H9 (cell line): ENCODE measurements at regions not wholly inside any gene's neighbourhood (a gene's known extent, or its start where the extent isn't known, plus 50 kb on each side); places are given as distances from the start of the nearest gene placed in this dataset.

Experiments
- DNase-seq: peaks from one replicate; pipeline ENCODE4 v3.0.0-alpha.2; 2017
- H2AFZ ChIP-seq: one replicate; pipeline ENCODE4 v1.6.1; 2013; ENCODE audit warnings: mild to moderate bottlenecking, low read length, control low read depth, moderate library complexity
- H2AK5ac ChIP-seq: 2 replicates; pipeline ENCODE4 v1.6.1; 2013; ENCODE audit warnings: low read length, control low read depth, mixed read lengths; ENCODE audit not compliant: insufficient read length
- H2BK120ac ChIP-seq: one replicate; pipeline ENCODE4 v1.6.1; 2013; ENCODE audit warnings: low read depth, mild to moderate bottlenecking, low read length, control low read depth, inconsistent platforms; ENCODE audit not compliant: poor library complexity, severe bottlenecking
- H2BK12ac ChIP-seq: 2 replicates; pipeline ENCODE4 v1.6.1; 2013; ENCODE audit warnings: low read length, control low read depth, mixed read lengths, low read depth; ENCODE audit not compliant: insufficient read length
- H2BK15ac ChIP-seq: 2 replicates; pipeline ENCODE4 v1.6.1; 2013; ENCODE audit warnings: low read depth, low read length, control low read depth
- H2BK20ac ChIP-seq: one replicate; pipeline ENCODE4 v1.6.1; 2013; ENCODE audit warnings: low read depth, mild to moderate bottlenecking, low read length, control low read depth, inconsistent platforms; ENCODE audit not compliant: poor library complexity, severe bottlenecking
- H2BK5ac ChIP-seq: 2 replicates; pipeline ENCODE4 v1.6.1; 2013; ENCODE audit warnings: low read length, control low read depth, mixed read lengths; ENCODE audit not compliant: insufficient read length
- H3K14ac ChIP-seq: 2 replicates; pipeline ENCODE4 v1.6.1; 2013; ENCODE audit warnings: low read length, control low read depth; ENCODE audit not compliant: insufficient read depth
- H3K18ac ChIP-seq: 2 replicates; pipeline ENCODE4 v1.6.1; 2013; ENCODE audit warnings: low read depth, mild to moderate bottlenecking, mixed read lengths, low read length, control low read depth; ENCODE audit not compliant: insufficient read length
- H3K23ac ChIP-seq: 2 replicates; pipeline ENCODE4 v1.6.1; 2013; ENCODE audit warnings: low read length, control low read depth, mixed read lengths, low read depth; ENCODE audit not compliant: insufficient read length
- H3K23me2 ChIP-seq: 2 replicates; pipeline ENCODE4 v1.6.1; 2013; ENCODE audit warnings: low read depth, mild to moderate bottlenecking, mixed read lengths, low read length, control low read depth; ENCODE audit not compliant: insufficient read length, poor library complexity, severe bottlenecking
- H3K27ac ChIP-seq: 2 replicates; pipeline ENCODE4 v1.5.1; 2013; ENCODE audit warnings: low read length, control low read depth, mixed read lengths, low read depth; ENCODE audit not compliant: insufficient read length
- H3K27me3 ChIP-seq: 2 replicates; pipeline ENCODE4 v1.6.1; 2013; ENCODE audit warnings: low read length, control low read depth, inconsistent platforms; ENCODE audit not compliant: insufficient read depth
- H3K4ac ChIP-seq: 2 replicates; pipeline ENCODE4 v1.6.1; 2013; ENCODE audit warnings: low read depth, mild to moderate bottlenecking, control low read depth, inconsistent platforms, low read length, moderate library complexity
- H3K4me1 ChIP-seq: 2 replicates; pipeline ENCODE4 v1.6.1; 2013; ENCODE audit warnings: low read length, control low read depth, inconsistent platforms; ENCODE audit not compliant: insufficient read depth
- H3K4me2 ChIP-seq: 2 replicates; pipeline ENCODE4 v1.6.1; 2013; ENCODE audit warnings: low read length, control low read depth, mixed read lengths; ENCODE audit not compliant: insufficient read length, insufficient read depth
- H3K56ac ChIP-seq: 2 replicates; pipeline ENCODE4 v1.6.1; 2013; ENCODE audit warnings: low read depth, mild to moderate bottlenecking, mixed read lengths, low read length, control low read depth; ENCODE audit not compliant: insufficient read length
- H3K79me1 ChIP-seq: 2 replicates; pipeline ENCODE4 v1.6.1; 2013; ENCODE audit warnings: low read depth, mild to moderate bottlenecking, moderate library complexity, low read length, control low read depth, inconsistent platforms; ENCODE audit not compliant: insufficient read depth, poor library complexity, severe bottlenecking
- H3K79me2 ChIP-seq: 2 replicates; pipeline ENCODE4 v1.6.1; 2013; ENCODE audit warnings: low read length, control low read depth, inconsistent platforms; ENCODE audit not compliant: insufficient read depth
- H3K9ac ChIP-seq: 2 replicates; pipeline ENCODE4 v1.6.1; 2013; ENCODE audit warnings: low read length, control low read depth, mixed read lengths; ENCODE audit not compliant: insufficient read length; ENCODE audit errors: extremely low read depth
- H3K9me3 ChIP-seq: one replicate; pipeline ENCODE4 v1.6.1; 2013; ENCODE audit warnings: low read depth, low read length, inconsistent platforms; ENCODE audit not compliant: control insufficient read depth
- H3T11ph ChIP-seq: one replicate; pipeline ENCODE4 v1.6.1; 2013; ENCODE audit warnings: mild to moderate bottlenecking, low read length, control low read depth, inconsistent platforms
- H4K20me1 ChIP-seq: one replicate; pipeline ENCODE4 v1.6.1; 2013; ENCODE audit not compliant: control insufficient read depth, insufficient read length, insufficient read depth
- H4K5ac ChIP-seq: 2 replicates; pipeline ENCODE4 v1.6.1; 2013; ENCODE audit warnings: low read depth, mild to moderate bottlenecking, mixed read lengths, low read length, control low read depth; ENCODE audit not compliant: insufficient read length
- H4K8ac ChIP-seq: replicated peaks from 2 replicates; pipeline ENCODE4 v1.6.1; 2013; ENCODE audit warnings: low read length, control low read depth, mixed read lengths, low read depth; ENCODE audit not compliant: insufficient read length
- H4K91ac ChIP-seq: 2 replicates; pipeline ENCODE4 v1.6.1; 2013; ENCODE audit warnings: low read depth, mild to moderate bottlenecking, moderate library complexity, mixed read lengths, low read length, control low read depth; ENCODE audit not compliant: insufficient read length
- H3K27ac Mint-ChIP-seq, 3 experiments: 2 replicates in 2 of 3; 3 replicates in 1 of 3; pipeline ENCODE4 v1.8.0; 2020 to 2021; ENCODE audit warnings: mixed read lengths in 3 of 3, mild to moderate bottlenecking in 1 of 3, moderate library complexity in 1 of 3
- H3K27me3 Mint-ChIP-seq: 2 replicates; pipeline ENCODE4 v1.8.0; 2021; ENCODE audit warnings: low read depth, mild to moderate bottlenecking, moderate library complexity, mixed read lengths
- H3K36me3 Mint-ChIP-seq, 3 experiments: 2 replicates in 2 of 3; 3 replicates in 1 of 3; pipeline ENCODE4 v1.8.0; 2020 to 2021; ENCODE audit warnings: low read depth in 3 of 3, mixed read lengths in 3 of 3; ENCODE audit not compliant: insufficient read depth in 1 of 3
- H3K4me1 Mint-ChIP-seq, 2 experiments: 2 replicates each; pipeline ENCODE4 v1.8.0; 2020; ENCODE audit warnings: mixed read lengths in 2 of 2
- H3K4me3 Mint-ChIP-seq, 2 experiments: 2 replicates in 1 of 2; 3 replicates in 1 of 2; pipeline ENCODE4 v1.8.0; 2020 to 2021; ENCODE audit warnings: mild to moderate bottlenecking in 2 of 2, mixed read lengths in 2 of 2, moderate library complexity in 1 of 2
- H3K9me3 Mint-ChIP-seq, 2 experiments: 2 replicates in 1 of 2; 3 replicates in 1 of 2; pipeline ENCODE4 v1.8.0; 2020; ENCODE audit warnings: mild to moderate bottlenecking in 2 of 2, mixed read lengths in 2 of 2, moderate library complexity in 1 of 2
- WGBS: extraction: QIAGEN DNeasy Blood & Tissue Kit; methylation state at CpG from one replicate; pipeline ENCODE4 v1.1.7; 2013; ENCODE audit warnings: missing lambda C conversion rate, low lambda C conversion rate, mixed read lengths; ENCODE audit not compliant: insufficient read length; ENCODE audit errors: extremely low coverage; 5-methylcytosine and 5-hydroxymethylcytosine counted together
- TF ChIP-seq, protein P1 (sequence below): fragments of 200-600 bp; sonication (generic); conservative IDR thresholded peaks from 3 replicates; pipeline ENCODE4 v1.8.0; 2021; ENCODE audit warnings: antibody characterized with exemption, mild to moderate bottlenecking

DNA sequence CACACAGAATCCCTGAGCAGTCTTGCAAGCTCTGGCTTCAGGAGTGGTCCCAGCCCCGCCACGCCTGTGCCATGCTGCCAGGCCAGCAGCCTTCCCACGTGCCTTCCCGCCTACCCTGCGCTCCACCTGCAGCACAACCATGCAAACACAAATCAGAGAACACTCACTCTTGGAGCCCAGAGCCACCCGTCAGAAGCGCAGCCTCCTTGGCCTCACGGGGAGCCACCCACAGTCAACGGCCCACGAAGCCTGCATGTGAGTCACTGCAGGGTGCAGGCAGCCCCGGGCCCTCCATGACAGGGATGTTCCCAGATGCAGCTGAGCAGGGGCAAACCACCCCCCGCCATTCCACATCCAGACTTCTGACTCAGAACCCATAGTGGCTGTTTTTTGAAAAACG lies 217.0 kb downstream of the DLL1 start:
- H2BK12ac ChIP-seq: no peak overlapping the region
- Mint-ChIP-seq H3K27ac (no peak overlapping the region), H3K27me3 (peaks cover 16% of the 10 kb centered on the region), H3K4me3 (no peak overlapping the region), H3K4me1 (peaks cover 0 to 8% of the 10 kb centered on the region in 2 experiments; a peak in 1 of 4 replicates), H3K9me3 (peaks cover 22 to 29% of the 10 kb centered on the region in 2 experiments), H3K36me3 (peaks cover 8 to 15% (median 13%) of the 10 kb centered on the region in 3 experiments)
- no peaks in the 10 kb centered on the region for H3K4me1 ChIP-seq
- H3K23me2 ChIP-seq: no peaks in the 10 kb centered on the region
- no peak overlapping the region for H3K27ac ChIP-seq
- no peak overlapping the region for H2BK120ac ChIP-seq
- H4K20me1 ChIP-seq: no peaks in the 10 kb centered on the region
- TF ChIP-seq, protein P1, sequence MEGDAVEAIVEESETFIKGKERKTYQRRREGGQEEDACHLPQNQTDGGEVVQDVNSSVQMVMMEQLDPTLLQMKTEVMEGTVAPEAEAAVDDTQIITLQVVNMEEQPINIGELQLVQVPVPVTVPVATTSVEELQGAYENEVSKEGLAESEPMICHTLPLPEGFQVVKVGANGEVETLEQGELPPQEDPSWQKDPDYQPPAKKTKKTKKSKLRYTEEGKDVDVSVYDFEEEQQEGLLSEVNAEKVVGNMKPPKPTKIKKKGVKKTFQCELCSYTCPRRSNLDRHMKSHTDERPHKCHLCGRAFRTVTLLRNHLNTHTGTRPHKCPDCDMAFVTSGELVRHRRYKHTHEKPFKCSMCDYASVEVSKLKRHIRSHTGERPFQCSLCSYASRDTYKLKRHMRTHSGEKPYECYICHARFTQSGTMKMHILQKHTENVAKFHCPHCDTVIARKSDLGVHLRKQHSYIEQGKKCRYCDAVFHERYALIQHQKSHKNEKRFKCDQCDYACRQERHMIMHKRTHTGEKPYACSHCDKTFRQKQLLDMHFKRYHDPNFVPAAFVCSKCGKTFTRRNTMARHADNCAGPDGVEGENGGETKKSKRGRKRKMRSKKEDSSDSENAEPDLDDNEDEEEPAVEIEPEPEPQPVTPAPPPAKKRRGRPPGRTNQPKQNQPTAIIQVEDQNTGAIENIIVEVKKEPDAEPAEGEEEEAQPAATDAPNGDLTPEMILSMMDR: no peak
- no peak overlapping the region for H3K4ac ChIP-seq
- H2BK5ac ChIP-seq: no peak overlapping the region
- no peak for DNase-seq
- WGBS: no CpG with 5 or more reads among the region's 13 CpGs
- H3K23ac ChIP-seq: no peak overlapping the region
- no peak overlapping the region for H4K8ac ChIP-seq
- no peak overlapping the region for H2BK20ac ChIP-seq
- no peaks in the 10 kb centered on the region for H3K79me1 ChIP-seq
- no peak overlapping the region for H4K91ac ChIP-seq
- H3K4me2 ChIP-seq: no peak overlapping the region
- no peaks in the 10 kb centered on the region for H3K79me2 ChIP-seq
- H3K56ac ChIP-seq: no peak overlapping the region
- no peak overlapping the region for H3T11ph ChIP-seq
- H2AK5ac ChIP-seq: no peak overlapping the region
- no peak overlapping the region for H2AFZ ChIP-seq
- no peak overlapping the region for H3K9ac ChIP-seq
- no peak overlapping the region for H4K5ac ChIP-seq
- H3K18ac ChIP-seq: no peak overlapping the region
- peaks cover under 1% of the 10 kb centered on the region for H3K9me3 ChIP-seq
- H2BK15ac ChIP-seq: no peak overlapping the region
- H3K14ac ChIP-seq: no peak overlapping the region
- no peaks in the 10 kb centered on the region for H3K27me3 ChIP-seq
